ENCODE measurements at regions not wholly inside any gene's neighbourhood (a gene's known extent, or its start where the extent isn't known, plus 50 kb on each side); places are given as distances from the start of the nearest gene placed in this dataset.

GRCh38 chr6:95740157-95740556 lies 162.8 kb downstream of the MANEA start (continued):
- no peak for TF ChIP-seq ZNF462 (CRISPR knock-in tag; IDR thresholded peaks at IDR 0.05)
- TF ChIP-seq CTCF (conservative IDR thresholded peaks at IDR 0.05; ENCODE audit: low read depth in 2 of 2) = no peak
- no peak for TF ChIP-seq EZH2phosphoT487 (IDR thresholded peaks at IDR 0.05; ENCODE audit: unreplicated experiment)
- no peak for TF ChIP-seq ZNF331 (CRISPR knock-in tag; IDR thresholded peaks at IDR 0.05; ENCODE audit: low read depth)
- TF ChIP-seq POLR2AphosphoS5 (IDR thresholded peaks at IDR 0.05; ENCODE audit: low read depth) = no peak
- no peak for TF ChIP-seq CREB1 (CRISPR knock-in tag; IDR thresholded peaks at IDR 0.05; ENCODE audit: low read depth)

- ATAC-seq (no peak), DNase-seq (ENCODE audit: low spot score) (no peak)
- no peak overlapping the region for H2AFZ ChIP-seq
- H3K27ac ChIP-seq (ENCODE audit: low read depth) = no peak overlapping the region
- H3K9me3 Mint-ChIP-seq = no peaks in the 10 kb centered on the region
- H3K4me3 Mint-ChIP-seq = no peak overlapping the region
- no peaks in the 10 kb centered on the region for H3F3A ChIP-seq (replicated peaks; ENCODE audit: low read depth)
- no peaks in the 10 kb centered on the region for H3K27me3 ChIP-seq (ENCODE audit: insufficient read depth)
- no peaks in the 10 kb centered on the region for H3K36me3 ChIP-seq (ENCODE audit: insufficient read depth)
- no peaks in the 10 kb centered on the region for H3K79me2 ChIP-seq (replicated peaks; ENCODE audit: insufficient read depth)
- no peaks in the 10 kb centered on the region for H3K9me2 ChIP-seq (ENCODE audit: insufficient read depth)
- no peaks in the 10 kb centered on the region; the same call in 1 of the 2 replicates for H3K4me1 ChIP-seq (ENCODE audit: insufficient read depth)
- no peaks in the 10 kb centered on the region for H3K36me3 Mint-ChIP-seq (ENCODE audit: low read depth)
- H3K4me2 ChIP-seq = no peak overlapping the region
- H3K27ac Mint-ChIP-seq = no peak overlapping the region
- no peaks in the 10 kb centered on the region for H3K27me3 Mint-ChIP-seq (ENCODE audit: insufficient read depth, low read depth, poor library complexity)
- H3K4me1 Mint-ChIP-seq = peaks cover 7% of the 10 kb centered on the region
- H3K4me3 ChIP-seq = no peak overlapping the region
- H4K20me1 ChIP-seq (replicated peaks; ENCODE audit: insufficient read depth) = no peaks in the 10 kb centered on the region
- TF ChIP-seq EZH2phosphoT487 (IDR thresholded peaks at IDR 0.05; ENCODE audit: unreplicated experiment) (no peak), ZNF462 (CRISPR knock-in tag; IDR thresholded peaks at IDR 0.05) (no peak), EZH2 (IDR thresholded peaks at IDR 0.05; ENCODE audit: low read depth, unreplicated experiment) (no peak), JUNB (IDR thresholded peaks at IDR 0.05; ENCODE audit: unreplicated experiment) (no peak)
Measured at GRCh38 chr6:95741045-95741444, 163.7 kb downstream of the MANEA start.
